Kidney (tissue), 13 donors: ENCODE measurements at regions not wholly inside any gene's neighbourhood (a gene's known extent, or its start where the extent isn't known, plus 50 kb on each side); places are given as distances from the start of the nearest gene placed in this dataset.

ENCODE experiments used
- DNase-seq, 5 donors: peaks; one replicate each; pipeline ENCODE4 v3.0.0-alpha.2; 2013 to 2020
- FAIRE-seq: peaks from 2 replicates; lab custom pipeline; 2012; peaks lifted over from hg19 to GRCh38; lab: Jason Lieb, UNC
- H3K27ac ChIP-seq, 2 donors: one replicate each; pipeline ENCODE4 v1.7.0; 2013; ENCODE audit warnings: low read depth in 2 of 2, low read length in 2 of 2, inconsistent platforms in 1 of 2
- H3K27me3 ChIP-seq: one replicate; pipeline ENCODE4 v1.7.1; 2013; ENCODE audit warnings: low read length, inconsistent platforms; ENCODE audit not compliant: control insufficient read depth, insufficient read depth
- H3K36me3 ChIP-seq, 3 donors: one replicate each; pipeline versions ENCODE4 v1.7.0 to v1.7.1; 2013; ENCODE audit warnings: low read length in 3 of 3, control low read depth in 1 of 3, inconsistent platforms in 1 of 3; ENCODE audit not compliant: insufficient read depth in 3 of 3, control insufficient read depth in 2 of 3
- H3K4me1 ChIP-seq, 3 donors: one replicate each; pipeline versions ENCODE4 v1.7.0 to v1.7.1; 2013; ENCODE audit warnings: low read length in 3 of 3, inconsistent platforms in 1 of 3, low read depth in 1 of 3; ENCODE audit not compliant: control insufficient read depth in 2 of 3, insufficient read depth in 2 of 3
- H3K4me3 ChIP-seq, 3 donors: one replicate each; pipeline versions ENCODE4 v1.7.0 to v1.8.1; 2013; ENCODE audit warnings: low read length in 3 of 3, control low read depth in 1 of 3, inconsistent platforms in 1 of 3
- H3K9ac ChIP-seq, 3 donors: one replicate each; pipeline versions ENCODE4 v1.7.0 to v1.7.1; 2013; ENCODE audit warnings: low read length in 3 of 3, control low read depth in 1 of 3, inconsistent platforms in 1 of 3
- H3K9me3 ChIP-seq, 3 donors: one replicate each; pipeline versions ENCODE4 v1.7.0 to v1.7.1; 2013; ENCODE audit warnings: low read length in 3 of 3, control low read depth in 1 of 3, inconsistent platforms in 1 of 3; ENCODE audit not compliant: control insufficient read depth in 2 of 3, insufficient read depth in 1 of 3
- CTCF ChIP-seq: IDR thresholded peaks from 3 replicates; pipeline ENCODE4 v1.5.1; 2012; ENCODE audit warnings: mild to moderate bottlenecking, moderate library complexity, borderline replicate concordance; ENCODE audit not compliant: insufficient read depth; ENCODE audit errors: extremely low read depth
- intact Hi-C: fragments of 100-400 bp; cut with DNase I; formaldehyde crosslinking; loops from one replicate; pipeline ENCODE4 v1.11.1; 2022
- donor health status: control.
- donor health status: control.
- donor health status: control.
- donor health status: control.
- donor health status: control.
- donor health status: DM: yes; HTN: yes; CAD: no.
- donor health status: Normal renal cell carcinoma (clear cell type).

GRCh38 chr7:41451826-41452225 lies 251.1 kb downstream of the INHBA start:
- no peak for FAIRE-seq

DNA sequence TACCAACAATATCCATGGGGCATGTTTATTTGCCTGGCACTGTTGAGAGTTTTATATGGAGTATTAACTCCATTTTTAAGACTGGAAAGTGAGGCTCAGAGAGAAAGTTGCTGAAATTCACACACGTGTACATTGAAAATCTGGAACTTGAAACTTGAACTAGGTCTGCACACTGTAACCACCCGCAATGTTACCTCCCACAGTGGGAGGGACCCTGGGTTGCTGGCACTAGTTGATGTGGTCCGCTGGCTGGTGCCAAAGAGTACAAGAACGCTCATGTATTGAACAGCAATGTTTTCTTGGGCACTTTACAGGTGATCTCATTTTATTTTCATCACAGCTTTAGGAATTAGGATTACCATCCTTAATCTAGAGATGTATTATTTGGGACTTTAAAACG lies 253.2 kb downstream of the INHBA start:
- no peak for TF ChIP-seq CTCF

More at GRCh38 chr7:41451826-41452225, 251.1 kb downstream of the INHBA start:
- intact Hi-C loops, result no loop called here
- H3K4me1 ChIP-seq, result no peaks in the 10 kb centered on the region
- no peaks in the 10 kb centered on the region for H3K27me3 ChIP-seq
- no peak for DNase-seq
- no peak for TF ChIP-seq CTCF
- H3K9me3 ChIP-seq, result no peaks in the 10 kb centered on the region
- H3K36me3 ChIP-seq, result no peaks in the 10 kb centered on the region
- no peak overlapping the region for H3K4me3 ChIP-seq
- H3K9ac ChIP-seq, result no peak overlapping the region
- no peak overlapping the region for H3K27ac ChIP-seq

DNA sequence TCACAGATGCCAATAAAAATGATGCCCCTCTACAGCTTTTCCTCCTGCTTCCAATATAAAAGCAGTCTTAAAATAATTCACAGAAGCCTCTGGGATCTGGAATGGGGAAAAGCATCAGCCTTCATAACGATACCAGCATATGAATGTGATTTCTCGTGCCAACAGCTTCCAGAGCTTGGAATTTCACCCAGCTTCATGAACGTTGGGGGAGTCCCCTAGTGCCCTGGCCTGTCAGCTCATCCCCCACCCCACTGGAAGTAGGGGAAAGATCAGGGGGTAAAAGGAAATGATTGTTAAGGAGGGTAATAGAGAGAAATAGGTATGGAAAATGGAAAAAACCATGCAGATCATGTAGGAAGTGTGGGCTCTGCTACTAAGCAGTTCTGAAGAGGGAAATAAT lies 253.6 kb downstream of the INHBA start:
- H3K27ac ChIP-seq, result no peak overlapping the region
- no peaks in the 10 kb centered on the region for H3K27me3 ChIP-seq
- intact Hi-C loops, result no loop called here
- FAIRE-seq, result no peak
- H3K36me3 ChIP-seq, result no peaks in the 10 kb centered on the region
- no peak overlapping the region for H3K9ac ChIP-seq
- H3K4me3 ChIP-seq, result no peak overlapping the region
- no peak for TF ChIP-seq CTCF
- no peak for DNase-seq
- no peaks in the 10 kb centered on the region for H3K9me3 ChIP-seq
- H3K4me1 ChIP-seq, result no peaks in the 10 kb centered on the region

More for the DNA sequence above, 253.2 kb downstream of the INHBA start:
- H3K27me3 ChIP-seq, result no peaks in the 10 kb centered on the region
- intact Hi-C loops, result no loop called here
- no peaks in the 10 kb centered on the region for H3K4me1 ChIP-seq
- no peaks in the 10 kb centered on the region for H3K9me3 ChIP-seq
- no peak for DNase-seq
- no peak overlapping the region for H3K27ac ChIP-seq
- FAIRE-seq, result no peak
- no peaks in the 10 kb centered on the region for H3K36me3 ChIP-seq
- H3K9ac ChIP-seq, result no peak overlapping the region
- no peak overlapping the region for H3K4me3 ChIP-seq

DNA sequence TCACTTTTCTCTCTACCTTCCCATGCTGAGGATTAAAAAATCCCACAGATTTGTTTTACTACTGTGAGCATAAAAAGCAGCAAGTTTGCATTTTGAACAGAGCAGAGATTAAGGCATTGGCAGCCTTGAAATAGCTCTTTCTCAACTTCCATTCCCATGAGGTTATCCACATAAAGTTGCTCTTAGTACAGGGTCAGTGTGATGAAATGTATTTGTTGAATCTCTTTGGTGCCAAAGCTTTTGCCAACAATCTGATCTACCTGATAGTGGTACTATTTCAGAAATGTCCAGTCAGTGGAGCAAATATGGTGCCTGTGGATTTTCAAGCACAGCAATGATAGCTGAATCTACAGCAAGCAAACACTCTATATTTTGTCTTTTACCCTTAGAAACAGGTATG lies 254.8 kb downstream of the INHBA start:
- intact Hi-C loops, result no loop called here
- Histone ChIP-seq H3K9me3 (no peaks in the 10 kb centered on the region), H3K27me3 (no peaks in the 10 kb centered on the region), H3K4me3 (no peak overlapping the region), H3K27ac (no peak overlapping the region), H3K4me1 (no peaks in the 10 kb centered on the region), H3K36me3 (no peaks in the 10 kb centered on the region), H3K9ac (no peak overlapping the region)
- DNase-seq, result no peak
- TF ChIP-seq CTCF, result no peak
- no peak for FAIRE-seq
